ENCODE measurements at regions not wholly inside any gene's neighbourhood (a gene's known extent, or its start where the extent isn't known, plus 50 kb on each side); places are given as distances from the start of the nearest gene placed in this dataset.

GRCh38 chr3:59116233-59116537, 66.4 kb upstream of the CFAP20DC start:
- in situ Hi-C loops (cut with HindIII; ENCODE audit: low sequenced_read_pairs): no loop called here

GRCh38 chr3:59115364-59116232, 65.8 kb upstream of the CFAP20DC start:
- in situ Hi-C loops (cut with HindIII; ENCODE audit: low sequenced_read_pairs): no loop called here

GRCh38 chr3:59107856-59108815, 58.3 kb upstream of the CFAP20DC start:
- in situ Hi-C loops (cut with HindIII; ENCODE audit: low sequenced_read_pairs): no loop called here

GRCh38 chr3:59106085-59106648, 56.3 kb upstream of the CFAP20DC start:
- in situ Hi-C loops (cut with HindIII; ENCODE audit: low sequenced_read_pairs): no loop called here

GRCh38 chr3:59103552-59103951, 53.7 kb upstream of the CFAP20DC start:
- in situ Hi-C loops (cut with HindIII; ENCODE audit: low sequenced_read_pairs): no loop called here

GRCh38 chr3:59101231-59101736, 51.5 kb upstream of the CFAP20DC start:
- in situ Hi-C loops (cut with HindIII; ENCODE audit: low sequenced_read_pairs): no loop called here
